NCI-H2227 (cell line): ENCODE measurements at regions not wholly inside any gene's neighbourhood (a gene's known extent, or its start where the extent isn't known, plus 50 kb on each side); places are given as distances from the start of the nearest gene placed in this dataset.

Source experiments
- DNase-seq: peaks from one replicate; lab custom pipeline; 2025; ENCODE audit not compliant: unreplicated experiment; lab: John Stamatoyannopoulos, UW

GRCh38 chr12:114975640-114976310, 291.8 kb upstream of the TBX3 start:
- no peak for DNase-seq

GRCh38 chr12:114974826-114975639, 291.1 kb upstream of the TBX3 start:
- no peak for DNase-seq

GRCh38 chr12:114974333-114974732, 290.4 kb upstream of the TBX3 start:
- no peak for DNase-seq

GRCh38 chr12:114968727-114969126, 284.8 kb upstream of the TBX3 start:
- DNase-seq = no peak

- DNase-seq = no peak
Measured at GRCh38 chr12:114967151-114967550, 283.2 kb upstream of the TBX3 start.

- DNase-seq = no peak
Measured at GRCh38 chr12:114964841-114965240, 280.9 kb upstream of the TBX3 start.

- no peak for DNase-seq
Measured at GRCh38 chr12:114963846-114964245, 279.9 kb upstream of the TBX3 start.

GRCh38 chr12:114961491-114961890, 277.5 kb upstream of the TBX3 start:
- no peak for DNase-seq

GRCh38 chr12:114958538-114958937, 274.6 kb upstream of the TBX3 start:
- DNase-seq = no peak

- no peak for DNase-seq
Measured at GRCh38 chr12:114957225-114957624, 273.2 kb upstream of the TBX3 start.

- DNase-seq = no peak
Measured at GRCh38 chr12:114955414-114956014, 271.5 kb upstream of the TBX3 start.

GRCh38 chr12:114954511-114955055, 270.6 kb upstream of the TBX3 start:
- DNase-seq = no peak

GRCh38 chr12:114952573-114953271, 268.7 kb upstream of the TBX3 start:
- no peak for DNase-seq

- DNase-seq = no peak
Measured at GRCh38 chr12:114949058-114949820, 265.3 kb upstream of the TBX3 start.

- no peak for DNase-seq
Measured at GRCh38 chr12:114945351-114945750, 261.4 kb upstream of the TBX3 start.

GRCh38 chr12:114944736-114945135, 260.8 kb upstream of the TBX3 start:
- no peak for DNase-seq

- DNase-seq = no peak
Measured at GRCh38 chr12:114943601-114944000, 259.6 kb upstream of the TBX3 start.

- DNase-seq = no peak
Measured at GRCh38 chr12:114938487-114939210, 254.7 kb upstream of the TBX3 start.

- no peak for DNase-seq
Measured at GRCh38 chr12:114936148-114937079, 252.4 kb upstream of the TBX3 start.
